Loucy (cell line): ENCODE measurements at regions not wholly inside any gene's neighbourhood (a gene's known extent, or its start where the extent isn't known, plus 50 kb on each side); places are given as distances from the start of the nearest gene placed in this dataset.
"Not testable (repeated sequence)": the region's sequence is repeated elsewhere in the genome, so short reads cannot be mapped to it uniquely, and the experiment has no call there.

Source experiments
- EZH2phosphoT487 ChIP-seq: fragments of 200-600 bp; IDR thresholded peaks from 2 replicates; pipeline ENCODE4 v1.6.1; 2018; ENCODE audit warnings: antibody characterized with exemption, mild to moderate bottlenecking, moderate library complexity, borderline replicate concordance
- TF ChIP-seq, protein P1 (sequence below): fragments of 200-600 bp; sonication (generic); conservative IDR thresholded peaks from 2 replicates; pipeline ENCODE4 v1.5.1; 2014; ENCODE audit warnings: mild to moderate bottlenecking, antibody characterized with exemption, low read length

DNA sequence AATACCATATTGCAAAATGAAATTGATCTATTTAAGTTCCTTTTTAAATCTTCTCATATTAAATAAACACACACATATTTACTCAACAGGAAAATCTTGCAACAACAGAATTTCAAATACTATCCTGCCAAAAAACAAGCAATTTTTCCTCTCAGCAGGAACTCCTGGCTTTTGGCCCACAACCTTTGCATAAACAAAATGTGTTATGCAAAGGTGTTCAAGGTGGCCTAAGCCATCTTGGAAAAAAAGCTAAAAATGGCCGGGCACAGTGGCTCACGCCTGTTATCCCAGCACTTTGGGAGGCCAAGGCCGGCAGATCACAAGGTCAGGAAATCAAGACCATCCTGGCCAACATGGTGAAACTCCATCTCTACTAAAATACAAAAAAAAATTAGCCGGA lies 383.6 kb downstream of the KCNJ18 start:
- TF ChIP-seq, protein P1, sequence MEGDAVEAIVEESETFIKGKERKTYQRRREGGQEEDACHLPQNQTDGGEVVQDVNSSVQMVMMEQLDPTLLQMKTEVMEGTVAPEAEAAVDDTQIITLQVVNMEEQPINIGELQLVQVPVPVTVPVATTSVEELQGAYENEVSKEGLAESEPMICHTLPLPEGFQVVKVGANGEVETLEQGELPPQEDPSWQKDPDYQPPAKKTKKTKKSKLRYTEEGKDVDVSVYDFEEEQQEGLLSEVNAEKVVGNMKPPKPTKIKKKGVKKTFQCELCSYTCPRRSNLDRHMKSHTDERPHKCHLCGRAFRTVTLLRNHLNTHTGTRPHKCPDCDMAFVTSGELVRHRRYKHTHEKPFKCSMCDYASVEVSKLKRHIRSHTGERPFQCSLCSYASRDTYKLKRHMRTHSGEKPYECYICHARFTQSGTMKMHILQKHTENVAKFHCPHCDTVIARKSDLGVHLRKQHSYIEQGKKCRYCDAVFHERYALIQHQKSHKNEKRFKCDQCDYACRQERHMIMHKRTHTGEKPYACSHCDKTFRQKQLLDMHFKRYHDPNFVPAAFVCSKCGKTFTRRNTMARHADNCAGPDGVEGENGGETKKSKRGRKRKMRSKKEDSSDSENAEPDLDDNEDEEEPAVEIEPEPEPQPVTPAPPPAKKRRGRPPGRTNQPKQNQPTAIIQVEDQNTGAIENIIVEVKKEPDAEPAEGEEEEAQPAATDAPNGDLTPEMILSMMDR: not testable (repeated sequence)
- TF ChIP-seq EZH2phosphoT487: not testable (repeated sequence)
